Activated T-cell treated with anti-CD3 and anti-CD28 coated beads, Interleukin-2, amount 50 U/mL, for 4 hours (primary cell): ENCODE measurements at regions not wholly inside any gene's neighbourhood (a gene's known extent, or its start where the extent isn't known, plus 50 kb on each side); places are given as distances from the start of the nearest gene placed in this dataset.

ENCODE experiments used
- ATAC-seq, 2 donors: fragments of 200-7000 bp; cut with Tn5 transposase; one replicate each; pipeline ENCODE4 v1.10.0; 2021
- DNase-seq: peaks from one replicate; pipeline ENCODE4 v3.0.0-alpha.2; 2020
- H3K27me3 Mint-ChIP-seq: one replicate; pipeline ENCODE4 v1.8.0; 2021; ENCODE audit warnings: low read depth, mixed read lengths
- H3K36me3 Mint-ChIP-seq: one replicate; pipeline ENCODE4 v1.8.0; 2022; ENCODE audit warnings: mixed read lengths; ENCODE audit not compliant: insufficient read depth
- H3K4me1 Mint-ChIP-seq: one replicate; pipeline ENCODE4 v1.8.0; 2021; ENCODE audit warnings: low read depth, mixed read lengths
- H3K4me3 Mint-ChIP-seq: one replicate; pipeline ENCODE4 v1.8.0; 2021; ENCODE audit warnings: mild to moderate bottlenecking, moderate library complexity, mixed read lengths
- H3K9me3 Mint-ChIP-seq: one replicate; pipeline ENCODE4 v1.8.0; 2021; ENCODE audit warnings: mixed read lengths

DNA sequence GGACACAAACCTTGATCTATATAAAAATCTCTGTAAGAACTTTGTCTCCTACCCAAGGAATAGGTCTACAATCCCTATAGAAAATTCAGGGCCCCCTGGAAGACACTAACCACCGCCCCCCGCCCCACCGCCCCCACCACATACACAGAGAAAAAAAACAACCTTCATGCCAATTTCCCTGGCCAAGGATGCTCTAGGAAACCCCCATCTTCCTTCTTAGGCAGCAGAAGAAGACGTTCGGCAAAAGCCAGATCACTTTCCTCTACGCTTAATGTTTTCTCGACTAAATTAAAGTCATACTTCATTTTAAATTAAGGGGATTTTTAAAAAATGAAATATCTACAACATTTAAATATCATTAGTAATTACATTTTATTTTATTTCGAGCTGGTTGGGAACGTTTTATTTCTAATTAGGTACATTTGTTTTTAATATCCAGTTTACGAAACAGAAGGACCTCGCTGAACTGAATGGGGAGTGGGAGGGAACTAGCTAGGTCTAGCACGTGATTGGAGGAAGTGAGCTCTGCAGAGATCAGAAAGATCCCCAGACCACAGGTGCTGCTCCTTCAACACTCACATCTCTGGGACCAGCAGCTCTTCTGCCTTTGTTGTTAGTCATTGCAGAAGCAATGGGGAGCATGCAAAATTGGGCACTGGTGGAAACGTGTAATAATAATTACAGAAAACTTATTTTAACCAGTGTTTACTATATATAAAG is 472.3 kb downstream of the MN1 start:
- Mint-ChIP-seq H3K27me3 (peaks cover 22% of the 10 kb centered on the region), H3K9me3 (no peaks in the 10 kb centered on the region), H3K4me3 (no peak overlapping the region), H3K36me3 (no peaks in the 10 kb centered on the region), H3K4me1 (no peaks in the 10 kb centered on the region)
- DNase-seq (no peak), ATAC-seq (no peak)

DNA sequence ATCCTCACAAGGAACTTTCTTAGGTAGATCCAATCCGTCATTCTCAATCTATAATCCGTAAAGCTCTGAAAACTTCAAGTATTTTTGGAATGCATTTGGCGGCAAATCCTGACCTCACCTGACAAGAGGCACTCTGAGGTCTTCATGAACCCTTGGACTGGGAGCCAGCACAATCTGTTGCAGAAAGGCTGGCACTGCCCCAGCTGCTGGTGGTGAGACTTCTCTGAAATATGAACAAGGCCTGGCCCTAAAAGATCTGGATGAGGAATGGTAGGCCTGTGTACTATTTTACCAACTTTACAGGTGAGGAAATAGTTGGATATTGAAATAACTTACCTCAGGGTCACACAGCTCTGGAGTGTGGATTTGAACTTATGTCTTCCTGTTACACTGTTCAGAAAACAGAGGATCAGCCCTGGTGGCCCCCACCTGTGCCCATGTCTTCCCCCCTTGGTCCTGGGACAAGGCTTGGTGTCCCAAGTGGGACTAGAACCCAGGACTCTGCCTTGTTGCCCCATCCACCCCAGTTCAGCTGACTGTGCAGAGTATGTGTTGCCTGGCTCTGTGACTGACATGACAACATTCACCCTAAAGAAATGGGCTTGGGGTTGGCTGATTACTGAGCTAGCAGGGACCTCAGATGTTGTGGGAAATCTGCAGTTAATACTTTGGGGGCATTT is 471.4 kb downstream of the MN1 start:
- ATAC-seq (no peak), DNase-seq (no peak)
- no peak overlapping the region for H3K4me3 Mint-ChIP-seq
- H3K36me3 Mint-ChIP-seq = no peaks in the 10 kb centered on the region
- no peaks in the 10 kb centered on the region for H3K9me3 Mint-ChIP-seq
- H3K4me1 Mint-ChIP-seq = no peaks in the 10 kb centered on the region
- peaks cover 20% of the 10 kb centered on the region for H3K27me3 Mint-ChIP-seq

DNA sequence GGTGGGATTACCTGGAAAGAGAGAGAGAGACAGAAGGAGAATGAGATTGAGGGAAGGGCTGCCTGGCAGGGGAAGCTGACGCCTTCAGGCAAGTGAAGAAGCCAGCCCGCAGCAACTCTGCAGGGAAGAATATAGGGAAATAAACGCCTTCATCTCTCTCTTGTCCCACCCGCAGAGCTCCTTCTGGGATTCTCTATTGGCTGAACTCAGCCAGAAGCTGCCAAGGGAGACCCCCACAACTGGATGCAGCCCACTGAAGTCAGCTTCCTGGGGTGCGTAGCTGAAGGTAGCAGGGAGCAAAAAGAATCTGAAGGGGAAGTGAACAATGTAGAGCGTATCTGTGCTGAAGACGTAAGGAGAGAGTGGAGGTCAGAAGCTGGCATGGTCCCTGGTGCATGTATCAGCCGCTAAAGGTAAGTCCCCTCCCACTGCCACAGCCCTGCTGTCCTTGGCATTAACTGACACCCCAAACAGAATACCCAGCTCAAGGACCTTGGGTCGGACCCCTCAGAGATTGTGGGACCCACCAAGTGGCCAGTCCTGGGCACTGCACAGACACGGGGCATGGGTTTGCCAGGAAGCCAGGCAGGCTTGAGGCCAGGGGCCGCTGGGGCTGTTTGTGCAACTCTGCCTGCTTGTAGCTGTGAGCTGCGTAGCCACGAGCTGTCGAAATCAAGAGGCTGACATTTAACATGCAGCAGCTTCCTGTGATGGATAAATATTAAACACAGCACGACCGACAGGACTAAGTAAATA is 469.9 kb downstream of the MN1 start:
- no peaks in the 10 kb centered on the region for H3K9me3 Mint-ChIP-seq
- DNase-seq (no peak), ATAC-seq (no peak)
- no peaks in the 10 kb centered on the region for H3K4me1 Mint-ChIP-seq
- H3K36me3 Mint-ChIP-seq = no peaks in the 10 kb centered on the region
- H3K4me3 Mint-ChIP-seq = no peak overlapping the region
- peaks cover 20% of the 10 kb centered on the region for H3K27me3 Mint-ChIP-seq

DNA sequence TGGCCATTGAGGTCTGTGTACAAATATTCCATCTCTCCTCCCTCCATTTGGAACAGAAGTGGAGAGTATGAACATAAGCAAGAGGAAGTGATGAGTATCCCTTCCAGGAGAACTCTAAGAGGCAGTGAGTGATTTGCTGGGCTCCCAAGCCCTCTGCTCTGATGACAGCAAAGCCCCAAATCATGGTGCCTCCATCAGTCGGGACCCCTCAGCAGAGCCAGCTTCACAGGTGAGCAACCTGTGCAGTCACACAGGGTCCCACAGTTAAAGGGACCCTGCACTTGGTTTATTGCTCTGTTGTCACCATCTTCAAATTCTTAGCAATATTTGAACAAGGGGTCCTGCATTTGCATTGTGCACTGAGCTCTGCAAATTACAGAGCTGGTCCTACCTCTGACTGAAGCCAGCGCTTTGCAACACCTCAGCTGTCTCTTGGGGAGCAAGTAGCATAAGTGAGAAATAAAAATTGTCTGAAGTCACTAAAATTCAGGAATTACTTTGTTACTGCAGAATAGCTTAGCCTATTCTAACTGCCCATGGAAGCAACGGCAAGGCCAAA is 466.4 kb downstream of the MN1 start:
- no peaks in the 10 kb centered on the region for H3K36me3 Mint-ChIP-seq
- ATAC-seq (no peak), DNase-seq (no peak)
- H3K4me1 Mint-ChIP-seq = no peaks in the 10 kb centered on the region
- no peaks in the 10 kb centered on the region for H3K9me3 Mint-ChIP-seq
- H3K4me3 Mint-ChIP-seq = no peak overlapping the region
- H3K27me3 Mint-ChIP-seq = peaks cover 16% of the 10 kb centered on the region

DNA sequence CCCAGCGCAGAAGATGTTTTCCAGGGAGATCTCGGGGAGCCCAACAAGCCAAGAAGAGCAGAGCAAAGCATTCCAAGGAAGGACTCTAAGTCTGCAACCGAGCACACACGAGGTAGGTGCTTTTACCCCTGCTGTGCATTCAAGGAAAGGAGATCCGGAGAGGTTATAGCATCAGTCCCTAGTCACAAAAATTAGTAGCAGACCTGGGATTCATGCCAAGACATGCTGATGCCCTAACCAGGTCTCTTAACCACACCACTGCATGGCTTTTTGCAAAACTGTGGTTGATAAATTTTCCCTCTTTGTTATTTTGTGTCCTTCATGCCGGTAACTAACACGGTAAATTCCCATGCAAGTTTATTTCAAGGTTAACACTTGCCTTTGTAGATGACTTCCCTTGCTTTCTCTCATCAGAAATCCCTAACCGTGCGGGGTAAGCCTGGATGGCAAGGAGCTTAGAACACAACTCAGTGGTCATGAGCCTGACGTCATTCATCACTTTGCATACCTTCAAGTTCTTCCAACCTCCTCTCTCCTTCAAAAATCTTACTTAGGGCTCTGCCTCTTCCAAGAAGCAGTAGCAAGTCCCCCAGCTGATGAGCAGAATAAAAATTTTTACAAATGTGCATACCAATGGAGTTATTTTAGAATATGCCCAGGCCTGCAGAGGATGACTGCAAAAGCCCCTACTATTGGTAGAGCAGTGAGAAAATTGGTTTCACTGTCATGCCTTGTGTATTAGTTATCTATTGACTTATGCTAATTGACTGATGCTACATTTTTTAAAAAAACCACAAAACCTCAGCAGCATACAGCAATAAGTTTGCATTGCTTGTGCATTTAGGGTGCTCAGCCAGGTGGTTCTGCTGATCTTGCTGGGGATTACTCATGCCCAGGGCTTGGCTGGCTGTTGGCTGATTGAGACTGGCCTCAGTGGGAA is 465.1 kb downstream of the MN1 start:
- Mint-ChIP-seq H3K27me3 (peaks cover 12% of the 10 kb centered on the region), H3K9me3 (no peaks in the 10 kb centered on the region), H3K36me3 (no peaks in the 10 kb centered on the region), H3K4me1 (no peaks in the 10 kb centered on the region), H3K4me3 (no peak overlapping the region)
- ATAC-seq (no peak), DNase-seq (no peak)

DNA sequence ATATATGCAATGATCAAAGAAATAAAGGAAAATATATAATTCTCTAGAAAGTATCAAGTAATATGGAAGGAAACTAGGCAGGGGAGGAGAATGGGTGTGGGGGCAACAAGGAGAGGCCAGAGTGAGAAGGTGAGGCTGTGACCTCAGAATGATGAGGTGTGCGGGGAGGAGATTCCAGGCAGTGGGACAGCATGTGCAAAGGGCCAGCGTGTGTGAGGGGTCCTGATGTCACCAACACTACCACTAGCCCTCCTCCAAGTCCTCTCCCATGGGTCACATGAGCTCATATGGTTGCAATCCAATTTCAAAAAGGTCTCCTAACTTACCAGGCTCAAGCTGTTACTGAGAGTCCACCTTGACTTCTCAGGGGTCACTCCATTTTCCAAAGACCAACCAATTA is 463.9 kb downstream of the MN1 start:
- Mint-ChIP-seq H3K4me3 (no peak overlapping the region), H3K36me3 (no peaks in the 10 kb centered on the region), H3K9me3 (no peaks in the 10 kb centered on the region), H3K4me1 (no peaks in the 10 kb centered on the region), H3K27me3 (peaks cover 9% of the 10 kb centered on the region)
- DNase-seq = no peak
- no peak for ATAC-seq

DNA sequence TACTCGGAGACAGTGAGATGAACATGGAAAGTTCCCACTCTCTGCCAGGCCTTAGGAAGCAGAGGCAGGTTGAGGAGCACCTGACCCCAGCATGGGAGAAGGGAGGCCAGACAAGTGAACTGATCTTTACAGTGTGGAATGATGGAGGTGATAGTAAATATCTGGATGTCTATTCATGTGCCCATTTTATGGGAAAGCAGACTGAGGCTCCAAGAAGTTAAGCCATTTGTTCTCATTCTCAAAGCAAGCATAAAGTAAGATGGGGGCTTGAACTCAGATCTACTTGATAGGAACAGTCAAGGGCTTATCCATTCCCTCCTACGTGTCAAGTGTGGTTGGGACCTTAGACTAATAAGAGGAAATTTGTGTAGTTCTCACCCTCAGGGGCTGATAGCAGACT is 461.5 kb downstream of the MN1 start:
- H3K9me3 Mint-ChIP-seq = no peaks in the 10 kb centered on the region
- H3K4me1 Mint-ChIP-seq = no peaks in the 10 kb centered on the region
- no peaks in the 10 kb centered on the region for H3K27me3 Mint-ChIP-seq
- no peak for DNase-seq
- H3K36me3 Mint-ChIP-seq = no peaks in the 10 kb centered on the region
- ATAC-seq = no peak
- no peak overlapping the region for H3K4me3 Mint-ChIP-seq

DNA sequence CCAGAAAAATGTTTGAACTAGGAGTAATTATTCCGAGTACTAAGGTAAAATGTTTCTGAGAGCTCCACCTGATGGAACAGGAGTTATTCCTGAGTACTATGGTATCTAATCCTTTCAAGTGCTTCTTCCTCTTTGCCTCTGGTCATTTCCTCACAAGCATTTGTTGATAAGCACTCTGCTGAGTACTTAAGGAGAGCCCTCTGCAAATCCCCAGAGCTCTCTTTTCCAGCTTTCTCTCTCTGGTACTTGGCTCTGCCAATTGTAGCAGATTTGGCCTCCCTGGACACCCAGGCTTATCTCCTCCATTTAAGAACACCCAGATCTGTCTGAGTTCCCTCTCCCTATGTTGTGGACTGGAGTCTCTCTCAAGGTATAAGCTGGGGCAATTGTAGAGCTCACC is 457.0 kb downstream of the MN1 start:
- Mint-ChIP-seq H3K4me3 (no peak overlapping the region), H3K9me3 (peaks cover 6% of the 10 kb centered on the region), H3K4me1 (no peaks in the 10 kb centered on the region), H3K36me3 (no peaks in the 10 kb centered on the region), H3K27me3 (peaks cover 6% of the 10 kb centered on the region)
- DNase-seq (no peak), ATAC-seq (no peak)

DNA sequence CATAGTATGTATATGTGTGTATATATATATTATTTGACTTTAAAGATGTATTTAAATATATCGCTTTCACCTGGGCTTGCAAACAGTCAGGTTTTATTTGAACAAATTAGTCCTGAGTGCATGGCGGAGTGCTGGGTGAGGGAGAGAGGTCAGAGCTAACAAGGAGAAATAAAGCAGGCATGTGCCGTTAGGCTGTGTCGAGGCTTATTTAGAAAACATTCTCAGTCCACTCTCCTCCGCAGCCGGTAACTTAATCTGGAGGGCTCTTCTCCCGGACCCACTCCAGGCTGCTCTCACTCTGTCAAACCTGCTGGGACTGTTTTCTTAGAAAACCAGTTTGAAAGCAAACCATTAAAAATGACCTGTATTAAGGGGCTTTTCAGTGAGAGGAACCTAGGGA is 455.9 kb downstream of the MN1 start:
- DNase-seq = no peak
- Mint-ChIP-seq H3K36me3 (no peaks in the 10 kb centered on the region), H3K9me3 (peaks cover 11% of the 10 kb centered on the region), H3K4me1 (no peaks in the 10 kb centered on the region), H3K4me3 (no peak overlapping the region), H3K27me3 (peaks cover 6% of the 10 kb centered on the region)
- ATAC-seq = no peak

DNA sequence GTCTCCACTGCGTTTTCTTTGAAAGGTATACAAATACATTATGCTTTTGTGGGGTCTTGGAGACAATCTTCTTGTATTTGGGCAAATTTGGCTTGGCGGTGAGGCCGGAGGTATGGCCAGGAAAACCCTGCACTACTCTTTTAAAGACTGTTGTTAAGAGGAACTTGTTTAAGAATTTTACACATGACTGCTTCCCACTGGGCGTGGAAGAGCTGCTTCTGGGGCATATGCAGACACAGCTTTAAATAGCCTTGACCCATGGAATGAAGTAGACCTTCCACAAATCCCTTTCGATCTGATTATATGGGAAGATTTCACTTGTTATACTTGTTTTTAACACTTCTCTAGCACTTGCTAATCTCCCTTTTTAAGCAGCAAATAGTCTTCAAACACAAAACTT is 453.6 kb downstream of the MN1 start:
- Mint-ChIP-seq H3K4me3 (no peak overlapping the region), H3K27me3 (peaks cover 14% of the 10 kb centered on the region), H3K36me3 (no peaks in the 10 kb centered on the region), H3K4me1 (no peaks in the 10 kb centered on the region), H3K9me3 (peaks cover 11% of the 10 kb centered on the region)
- DNase-seq (no peak), ATAC-seq (no peak)

DNA sequence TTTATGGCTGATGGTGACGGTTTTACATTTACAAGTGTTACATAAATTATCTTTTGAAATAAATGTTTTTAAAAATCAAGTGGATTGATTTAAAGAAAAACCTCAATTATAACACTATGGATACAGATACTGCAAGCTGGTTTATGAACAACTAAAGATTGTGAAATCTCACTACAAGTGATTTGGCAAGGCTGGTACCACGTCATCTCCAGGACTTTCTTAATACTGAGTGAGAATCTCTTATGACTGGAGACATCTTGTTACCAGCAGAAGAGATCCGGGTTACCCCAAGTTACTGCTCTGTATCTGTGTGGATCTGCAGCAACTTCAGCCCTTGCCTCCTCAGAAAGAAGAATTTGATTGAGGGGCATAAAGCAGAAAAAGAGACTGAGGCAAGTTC is 452.9 kb downstream of the MN1 start:
- no peak overlapping the region for H3K4me3 Mint-ChIP-seq
- DNase-seq (no peak), ATAC-seq (no peak)
- peaks cover 14% of the 10 kb centered on the region for H3K27me3 Mint-ChIP-seq
- no peaks in the 10 kb centered on the region for H3K36me3 Mint-ChIP-seq
- peaks cover 11% of the 10 kb centered on the region for H3K9me3 Mint-ChIP-seq
- no peaks in the 10 kb centered on the region for H3K4me1 Mint-ChIP-seq

DNA sequence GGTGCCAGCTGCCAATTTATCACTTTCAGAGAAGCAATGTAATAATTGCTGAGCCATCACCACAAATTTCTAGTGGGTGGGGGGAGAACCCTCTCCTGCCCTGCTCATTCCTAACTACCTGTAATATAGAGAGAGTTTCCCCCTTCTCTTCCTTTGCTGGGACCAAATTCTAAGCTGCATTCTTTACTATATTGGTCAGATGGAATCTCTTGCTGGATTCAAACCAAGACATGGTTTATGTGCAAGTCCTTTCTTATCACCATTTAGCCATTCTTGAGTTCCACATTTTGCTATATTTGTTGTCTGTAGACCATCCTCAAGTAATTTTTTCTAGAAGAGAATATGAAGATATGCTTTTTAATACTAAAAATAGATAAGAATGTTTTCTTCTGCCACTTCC is 452.1 kb downstream of the MN1 start:
- DNase-seq (no peak), ATAC-seq (no peak)
- Mint-ChIP-seq H3K27me3 (peaks cover 17% of the 10 kb centered on the region), H3K36me3 (no peaks in the 10 kb centered on the region), H3K4me3 (no peak overlapping the region), H3K9me3 (peaks cover 11% of the 10 kb centered on the region), H3K4me1 (no peaks in the 10 kb centered on the region)

DNA sequence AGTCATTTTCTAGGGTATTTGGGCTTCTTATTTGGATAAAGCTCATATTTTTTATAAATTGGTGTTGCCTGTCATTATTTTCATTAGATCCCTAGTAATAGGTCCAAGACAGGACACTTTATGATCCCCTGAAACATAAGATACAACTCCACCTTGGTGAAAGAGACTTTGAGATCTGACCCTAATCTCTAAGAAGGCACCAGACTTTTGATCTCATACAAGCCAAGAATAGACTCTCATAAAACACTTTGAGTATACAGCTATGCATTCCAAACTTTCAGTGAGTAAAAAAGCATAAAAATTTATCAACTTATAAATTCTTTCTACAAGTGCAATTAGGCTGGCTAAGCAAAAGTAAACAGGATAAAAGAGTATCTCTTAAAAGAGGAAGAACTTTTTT is 451.2 kb downstream of the MN1 start:
- no peaks in the 10 kb centered on the region for H3K4me1 Mint-ChIP-seq
- H3K36me3 Mint-ChIP-seq = no peaks in the 10 kb centered on the region

DNA sequence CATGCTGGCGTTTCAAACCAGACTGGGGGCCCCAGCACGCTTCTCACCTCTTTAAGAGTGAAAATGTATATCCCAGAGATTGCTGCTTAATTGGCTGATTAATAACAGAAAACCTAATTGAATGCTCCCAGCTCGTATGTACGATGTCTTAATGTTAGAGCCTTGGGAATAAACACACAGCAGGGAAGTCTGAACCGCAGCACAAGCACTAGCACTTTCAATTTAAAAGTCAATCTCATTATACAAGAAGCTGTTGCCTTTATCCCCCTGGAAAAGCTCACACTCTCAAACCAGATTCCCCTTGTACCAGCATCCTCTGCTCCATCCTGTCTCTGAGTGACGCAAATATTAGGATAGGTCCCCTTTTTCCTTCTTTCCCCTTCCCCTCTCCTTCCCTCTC is 449.1 kb downstream of the MN1 start:
- no peaks in the 10 kb centered on the region for H3K36me3 Mint-ChIP-seq
- H3K27me3 Mint-ChIP-seq = peaks cover 17% of the 10 kb centered on the region
- H3K4me3 Mint-ChIP-seq = no peak overlapping the region
- no peaks in the 10 kb centered on the region for H3K4me1 Mint-ChIP-seq
- DNase-seq = no peak
- H3K9me3 Mint-ChIP-seq = peaks cover 25% of the 10 kb centered on the region
- ATAC-seq = no peak

More for the DNA sequence above, 451.2 kb downstream of the MN1 start:
- peaks cover 11% of the 10 kb centered on the region for H3K9me3 Mint-ChIP-seq
- ATAC-seq = no peak
- no peak for DNase-seq
- no peak overlapping the region for H3K4me3 Mint-ChIP-seq
- peaks cover 17% of the 10 kb centered on the region for H3K27me3 Mint-ChIP-seq
